SIG-M5 treated with dmso at 0.1 percent for 504 hours (cell line): ENCODE measurements at regions not wholly inside any gene's neighbourhood (a gene's known extent, or its start where the extent isn't known, plus 50 kb on each side); places are given as distances from the start of the nearest gene placed in this dataset.

ENCODE experiments used
- DNase-seq: peaks from one replicate; lab custom pipeline; 2025; ENCODE audit not compliant: unreplicated experiment; lab: John Stamatoyannopoulos, UW

GRCh38 chr10:120278069-120278468 lies 179.0 kb upstream of the PLPP4 start:
- DNase-seq: no peak

- no peak for DNase-seq
Observed at GRCh38 chr10:120279196-120279595, 177.8 kb upstream of the PLPP4 start.

GRCh38 chr10:120282421-120282820 lies 174.6 kb upstream of the PLPP4 start:
- DNase-seq: no peak

- no peak for DNase-seq
Observed at GRCh38 chr10:120282846-120283492, 174.1 kb upstream of the PLPP4 start.

- no peak for DNase-seq
Observed at GRCh38 chr10:120285408-120285807, 171.6 kb upstream of the PLPP4 start.

- no peak for DNase-seq
Observed at GRCh38 chr10:120286280-120286679, 170.7 kb upstream of the PLPP4 start.

- no peak for DNase-seq
Observed at GRCh38 chr10:120300513-120300912, 156.5 kb upstream of the PLPP4 start.

GRCh38 chr10:120308589-120308988 lies 148.4 kb upstream of the PLPP4 start:
- no peak for DNase-seq

GRCh38 chr10:120313715-120314114 lies 143.3 kb upstream of the PLPP4 start:
- no peak for DNase-seq

GRCh38 chr10:120314442-120314841 lies 142.6 kb upstream of the PLPP4 start:
- no peak for DNase-seq

GRCh38 chr10:120318862-120319261 lies 138.2 kb upstream of the PLPP4 start:
- no peak for DNase-seq

GRCh38 chr10:120327675-120328074 lies 129.4 kb upstream of the PLPP4 start:
- DNase-seq: no peak

GRCh38 chr10:120328647-120329046 lies 128.4 kb upstream of the PLPP4 start:
- no peak for DNase-seq

GRCh38 chr10:120335553-120335952 lies 121.5 kb upstream of the PLPP4 start:
- no peak for DNase-seq

GRCh38 chr10:120336306-120336910 lies 120.6 kb upstream of the PLPP4 start:
- no peak for DNase-seq

- peak; percentile 22 for DNase-seq
Observed at GRCh38 chr10:120336911-120337540, 120.0 kb upstream of the PLPP4 start.

- no peak for DNase-seq
Observed at GRCh38 chr10:120342115-120342714, 114.8 kb upstream of the PLPP4 start.

GRCh38 chr10:120345186-120345585 lies 111.8 kb upstream of the PLPP4 start:
- DNase-seq: no peak

GRCh38 chr10:120347644-120348043 lies 109.4 kb upstream of the PLPP4 start:
- DNase-seq: no peak

- DNase-seq: no peak
Observed at GRCh38 chr10:120349069-120349468, 108.0 kb upstream of the PLPP4 start.

- no peak for DNase-seq
Observed at GRCh38 chr10:120355425-120355824, 101.6 kb upstream of the PLPP4 start.

GRCh38 chr10:120360571-120360970 lies 96.5 kb upstream of the PLPP4 start:
- DNase-seq: no peak
